Right renal pelvis (tissue), 4 donors: ENCODE measurements at regions not wholly inside any gene's neighbourhood (a gene's known extent, or its start where the extent isn't known, plus 50 kb on each side); places are given as distances from the start of the nearest gene placed in this dataset.

ENCODE experiments used
- DNase-seq, 4 donors: peaks; one replicate each; pipeline ENCODE4 v3.0.0-alpha.2; 2013; ENCODE audit warnings: low read depth in 4 of 4, low spot score in 3 of 4, missing footprints in 1 of 4

- no peak for DNase-seq
Observed at GRCh38 chr16:86134802-86135461, 236.0 kb downstream of the IRF8 start.

DNA sequence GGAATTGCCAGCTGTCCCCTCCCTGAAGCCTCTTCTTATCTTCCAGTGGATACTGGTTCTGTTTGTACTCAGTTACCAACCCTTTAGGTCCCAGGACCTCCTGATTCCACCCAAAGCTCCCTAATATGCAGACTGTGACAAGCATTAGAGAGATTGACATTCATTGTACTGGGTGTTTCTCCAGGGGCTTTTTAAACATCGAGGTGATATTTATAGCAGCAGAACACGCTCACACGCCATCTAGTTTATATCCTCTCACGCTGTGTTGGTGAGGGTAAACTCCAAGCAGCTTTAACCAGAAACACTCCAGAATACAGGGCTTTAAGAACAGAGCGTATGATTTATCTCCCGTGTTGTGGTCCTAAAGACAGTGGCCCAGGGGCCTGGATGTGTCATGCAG lies 238.4 kb downstream of the IRF8 start:
- no peak for DNase-seq

- DNase-seq = no peak
Observed at GRCh38 chr16:86138121-86139085, 239.4 kb downstream of the IRF8 start.

- DNase-seq = no peak
Observed at GRCh38 chr16:86142801-86143236, 243.9 kb downstream of the IRF8 start.

- no peak for DNase-seq
Observed at GRCh38 chr16:86143666-86144065, 244.7 kb downstream of the IRF8 start.

GRCh38 chr16:86145669-86146068 lies 246.7 kb downstream of the IRF8 start:
- DNase-seq = no peak

DNA sequence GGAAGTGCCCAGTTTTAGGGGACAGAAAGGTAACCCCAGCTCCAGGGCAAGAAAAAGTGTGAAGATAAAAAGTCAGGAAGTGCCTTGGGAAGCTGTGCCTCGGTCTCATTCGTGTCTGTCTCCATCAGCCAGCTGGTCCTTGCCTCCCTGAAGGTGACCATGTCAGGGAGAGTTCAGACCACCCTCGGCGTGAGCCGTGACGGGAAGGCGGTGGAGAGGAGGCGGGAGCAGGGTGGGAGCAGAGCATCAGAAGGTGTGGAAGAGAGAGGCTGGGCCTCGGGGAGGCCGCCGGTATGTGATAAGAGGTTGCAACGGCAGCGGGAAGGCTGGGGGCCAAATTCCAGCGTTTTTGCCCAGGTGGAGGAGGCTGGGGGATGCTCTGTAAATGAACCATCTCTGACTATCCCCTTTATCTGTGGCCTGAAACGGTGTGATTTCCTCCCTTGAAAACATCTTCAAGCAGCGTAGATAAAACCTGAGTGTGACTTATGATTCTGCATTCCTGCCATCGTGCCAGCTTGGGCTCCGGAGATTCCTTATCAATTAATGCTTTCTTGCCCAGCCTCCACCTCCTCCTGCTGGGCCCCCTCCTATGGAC lies 251.8 kb downstream of the IRF8 start:
- no peak for DNase-seq

- DNase-seq = no peak
Observed at GRCh38 chr16:86151239-86151851, 252.4 kb downstream of the IRF8 start.

DNA sequence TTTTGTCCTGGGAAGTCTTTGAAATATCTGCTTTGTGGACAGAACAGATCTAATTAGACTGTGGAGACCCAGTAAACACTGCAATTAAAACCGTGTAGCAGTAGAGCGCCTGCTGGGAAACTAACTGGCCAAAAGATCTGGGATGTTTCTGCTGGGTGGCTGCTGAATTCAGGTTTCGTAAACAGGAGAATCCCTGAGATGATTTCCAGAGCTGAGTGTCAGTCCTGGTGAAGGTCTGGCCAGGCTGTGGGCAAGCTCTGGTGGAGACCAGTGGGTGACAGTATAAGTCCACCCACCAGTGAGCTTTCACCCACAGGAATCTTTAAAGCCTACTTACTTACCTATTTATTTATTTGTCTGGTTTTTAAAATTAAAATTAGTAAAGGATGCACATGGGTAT lies 257.2 kb downstream of the IRF8 start:
- DNase-seq = no peak

- DNase-seq = peak in 3 of 4 donors; percentile 12 to 33 (median 26)
Observed at GRCh38 chr16:86157616-86158247, 258.8 kb downstream of the IRF8 start.

- DNase-seq = no peak
Observed at GRCh38 chr16:86158688-86159360, 259.9 kb downstream of the IRF8 start.

- no peak for DNase-seq
Observed at GRCh38 chr16:86165479-86165878, 266.5 kb downstream of the IRF8 start.

DNA sequence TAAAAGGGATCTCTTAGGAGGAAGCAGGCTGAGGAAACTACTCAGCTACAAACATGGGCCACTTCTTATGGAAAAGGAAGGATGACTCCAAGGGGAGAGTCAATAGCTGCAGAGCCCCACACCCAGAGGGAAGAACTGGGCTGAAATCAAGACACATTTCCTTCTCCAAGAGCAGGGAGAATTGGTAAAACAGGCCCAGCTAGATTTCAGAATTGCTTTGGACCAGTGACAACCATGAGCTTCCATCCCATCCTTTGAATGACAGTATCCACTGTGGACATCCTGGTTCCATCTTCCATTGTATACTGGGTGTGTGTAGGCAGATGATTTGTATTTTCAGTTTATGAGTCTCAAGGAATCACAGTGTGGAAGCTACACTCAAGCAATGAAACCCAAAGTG lies 267.5 kb downstream of the IRF8 start:
- DNase-seq = no peak

DNA sequence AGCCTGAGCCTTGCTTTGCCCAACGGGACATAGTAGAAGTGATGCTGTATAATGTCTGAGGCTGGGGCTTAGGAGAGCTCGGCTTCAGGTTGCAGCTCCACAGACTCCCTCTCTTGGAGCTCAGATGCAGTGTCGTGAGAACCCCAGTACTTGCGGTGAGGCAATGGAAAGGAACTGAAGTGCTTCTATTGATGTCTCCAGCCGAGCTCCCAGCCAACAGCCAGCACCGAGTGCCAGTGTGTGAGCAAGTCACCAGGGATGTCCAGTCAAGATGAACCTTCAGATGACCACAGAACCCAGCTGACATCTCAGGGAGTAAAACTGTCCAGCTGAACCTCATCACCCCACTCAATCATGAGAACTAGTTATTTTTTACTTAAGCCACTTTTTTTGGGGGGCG lies 268.1 kb downstream of the IRF8 start:
- no peak for DNase-seq

GRCh38 chr16:86170720-86171119 lies 271.8 kb downstream of the IRF8 start:
- DNase-seq = no peak

DNA sequence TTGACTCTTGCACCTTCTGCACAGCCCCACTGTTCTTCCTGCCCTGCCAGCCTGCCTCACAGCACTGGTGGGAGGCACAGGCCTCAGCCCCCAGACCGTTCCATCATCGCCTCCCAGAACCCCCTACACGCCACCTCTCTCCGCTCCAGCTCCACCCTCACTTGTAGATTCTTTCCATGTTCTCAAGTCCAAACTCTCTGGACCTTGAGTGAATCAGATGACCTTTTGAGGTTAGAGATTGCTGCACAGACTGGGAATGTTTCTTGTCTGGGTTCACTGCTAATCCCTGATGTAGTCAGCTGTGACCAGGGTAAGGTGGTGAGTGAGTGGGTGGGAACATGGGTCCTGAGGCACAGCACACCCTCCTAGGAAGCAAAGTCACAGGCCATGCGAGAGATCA lies 272.4 kb downstream of the IRF8 start:
- no peak for DNase-seq

GRCh38 chr16:86175816-86176215 lies 276.9 kb downstream of the IRF8 start:
- DNase-seq = no peak

- DNase-seq = no peak
Observed at GRCh38 chr16:86176462-86176861, 277.5 kb downstream of the IRF8 start.

GRCh38 chr16:86180244-86180643 lies 281.3 kb downstream of the IRF8 start:
- DNase-seq = no peak

DNA sequence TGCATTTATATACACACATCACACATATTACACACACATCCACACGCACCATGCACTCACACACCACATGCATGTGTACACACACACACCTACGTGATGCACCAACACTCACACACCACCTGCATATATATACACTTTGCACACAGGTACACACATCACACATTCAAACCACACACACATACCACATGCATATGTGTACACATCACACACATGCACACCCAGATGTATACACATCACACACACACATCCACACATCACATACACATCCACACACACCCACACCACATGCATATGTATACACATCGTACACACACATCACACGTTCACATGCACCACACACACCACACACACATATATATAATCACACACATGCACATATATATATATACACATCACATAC lies 281.8 kb downstream of the IRF8 start:
- no peak for DNase-seq
